ENCODE measurements at regions not wholly inside any gene's neighbourhood (a gene's known extent, or its start where the extent isn't known, plus 50 kb on each side); places are given as distances from the start of the nearest gene placed in this dataset.

GRCh38 chr2:15059870-15060512 lies 427.5 kb downstream of the LRATD1 start:
- Mint-ChIP-seq H3K4me3 (ENCODE audit: unreplicated experiment) (no peak overlapping the region), H3K36me3 (ENCODE audit: low read depth, unreplicated experiment) (no peaks in the 10 kb centered on the region), H3K4me1 (ENCODE audit: unreplicated experiment) (no peaks in the 10 kb centered on the region), H3K27me3 (ENCODE audit: unreplicated experiment) (no peaks in the 10 kb centered on the region), H3K27ac (ENCODE audit: unreplicated experiment) (no peak overlapping the region), H3K9me3 (ENCODE audit: unreplicated experiment) (no peaks in the 10 kb centered on the region)
- DNase-seq (ENCODE audit: low spot score): no peak
- TF ChIP-seq, protein P1, sequence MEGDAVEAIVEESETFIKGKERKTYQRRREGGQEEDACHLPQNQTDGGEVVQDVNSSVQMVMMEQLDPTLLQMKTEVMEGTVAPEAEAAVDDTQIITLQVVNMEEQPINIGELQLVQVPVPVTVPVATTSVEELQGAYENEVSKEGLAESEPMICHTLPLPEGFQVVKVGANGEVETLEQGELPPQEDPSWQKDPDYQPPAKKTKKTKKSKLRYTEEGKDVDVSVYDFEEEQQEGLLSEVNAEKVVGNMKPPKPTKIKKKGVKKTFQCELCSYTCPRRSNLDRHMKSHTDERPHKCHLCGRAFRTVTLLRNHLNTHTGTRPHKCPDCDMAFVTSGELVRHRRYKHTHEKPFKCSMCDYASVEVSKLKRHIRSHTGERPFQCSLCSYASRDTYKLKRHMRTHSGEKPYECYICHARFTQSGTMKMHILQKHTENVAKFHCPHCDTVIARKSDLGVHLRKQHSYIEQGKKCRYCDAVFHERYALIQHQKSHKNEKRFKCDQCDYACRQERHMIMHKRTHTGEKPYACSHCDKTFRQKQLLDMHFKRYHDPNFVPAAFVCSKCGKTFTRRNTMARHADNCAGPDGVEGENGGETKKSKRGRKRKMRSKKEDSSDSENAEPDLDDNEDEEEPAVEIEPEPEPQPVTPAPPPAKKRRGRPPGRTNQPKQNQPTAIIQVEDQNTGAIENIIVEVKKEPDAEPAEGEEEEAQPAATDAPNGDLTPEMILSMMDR (IDR thresholded peaks at IDR 0.05; ENCODE audit: unreplicated experiment): no peak

- TF ChIP-seq, protein P1 (IDR thresholded peaks at IDR 0.05; ENCODE audit: unreplicated experiment): no peak
- Mint-ChIP-seq H3K9me3 (ENCODE audit: unreplicated experiment) (no peaks in the 10 kb centered on the region), H3K4me3 (ENCODE audit: unreplicated experiment) (no peak overlapping the region), H3K27ac (ENCODE audit: unreplicated experiment) (no peak overlapping the region), H3K27me3 (ENCODE audit: unreplicated experiment) (no peaks in the 10 kb centered on the region), H3K36me3 (ENCODE audit: low read depth, unreplicated experiment) (no peaks in the 10 kb centered on the region), H3K4me1 (ENCODE audit: unreplicated experiment) (no peaks in the 10 kb centered on the region)
- DNase-seq (ENCODE audit: low spot score): no peak
Observed at GRCh38 chr2:15061268-15061667, 428.8 kb downstream of the LRATD1 start.

DNA sequence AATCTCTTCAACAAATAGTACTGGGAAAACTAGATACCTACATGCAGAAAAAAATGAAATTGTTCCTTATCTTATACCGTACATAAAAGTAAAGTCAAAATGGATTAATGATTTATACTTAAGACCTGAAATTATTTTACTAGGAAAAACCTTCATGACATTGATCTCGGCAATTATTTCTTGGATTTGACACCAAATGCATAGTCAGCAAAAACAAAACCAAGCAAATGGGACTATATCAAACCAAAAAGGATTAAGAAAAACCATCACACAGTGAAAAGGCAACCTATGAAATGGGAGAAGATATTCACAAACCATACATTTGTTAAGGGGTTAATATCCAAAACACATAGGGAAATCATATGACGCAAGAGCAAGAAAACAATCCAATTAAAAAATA lies 433.6 kb downstream of the LRATD1 start:
- H3K4me1 Mint-ChIP-seq (ENCODE audit: unreplicated experiment): no peaks in the 10 kb centered on the region
- no peaks in the 10 kb centered on the region for H3K27me3 Mint-ChIP-seq (ENCODE audit: unreplicated experiment)
- no peak overlapping the region for H3K4me3 Mint-ChIP-seq (ENCODE audit: unreplicated experiment)
- H3K36me3 Mint-ChIP-seq (ENCODE audit: low read depth, unreplicated experiment): no peaks in the 10 kb centered on the region
- H3K27ac Mint-ChIP-seq (ENCODE audit: unreplicated experiment): no peak overlapping the region
- TF ChIP-seq, protein P1 (IDR thresholded peaks at IDR 0.05; ENCODE audit: unreplicated experiment): no peak
- no peak for DNase-seq (ENCODE audit: low spot score)
- H3K9me3 Mint-ChIP-seq (ENCODE audit: unreplicated experiment): no peaks in the 10 kb centered on the region

DNA sequence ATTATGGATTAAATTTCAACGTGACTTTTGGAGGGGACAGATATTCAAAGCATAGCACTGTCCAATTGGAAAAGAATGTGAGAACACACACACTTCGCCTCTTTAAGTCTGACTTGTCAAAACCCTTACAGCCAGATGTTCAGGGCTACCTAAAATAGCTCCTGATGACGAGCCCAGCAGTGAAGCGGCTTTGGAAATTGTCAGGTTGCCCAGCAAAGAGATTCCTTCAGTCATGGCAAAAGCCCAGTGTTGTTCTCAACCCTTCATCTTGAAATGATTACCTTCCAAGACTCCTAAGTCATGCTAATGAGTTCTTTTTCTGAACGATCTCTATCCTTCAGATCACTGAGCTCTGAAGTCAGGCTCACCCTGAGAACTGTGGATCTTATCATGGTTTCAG lies 436.6 kb downstream of the LRATD1 start:
- Mint-ChIP-seq H3K27ac (ENCODE audit: unreplicated experiment) (no peak overlapping the region), H3K4me1 (ENCODE audit: unreplicated experiment) (no peaks in the 10 kb centered on the region), H3K9me3 (ENCODE audit: unreplicated experiment) (no peaks in the 10 kb centered on the region), H3K27me3 (ENCODE audit: unreplicated experiment) (no peaks in the 10 kb centered on the region), H3K36me3 (ENCODE audit: low read depth, unreplicated experiment) (no peaks in the 10 kb centered on the region), H3K4me3 (ENCODE audit: unreplicated experiment) (no peak overlapping the region)
- DNase-seq (ENCODE audit: low spot score): no peak
- TF ChIP-seq, protein P1 (IDR thresholded peaks at IDR 0.05; ENCODE audit: unreplicated experiment): no peak

- no peaks in the 10 kb centered on the region for H3K9me3 Mint-ChIP-seq (ENCODE audit: unreplicated experiment)
- no peak overlapping the region for H3K27ac Mint-ChIP-seq (ENCODE audit: unreplicated experiment)
- H3K4me1 Mint-ChIP-seq (ENCODE audit: unreplicated experiment): no peaks in the 10 kb centered on the region
- no peaks in the 10 kb centered on the region for H3K36me3 Mint-ChIP-seq (ENCODE audit: low read depth, unreplicated experiment)
- TF ChIP-seq, protein P1 (IDR thresholded peaks at IDR 0.05; ENCODE audit: unreplicated experiment): no peak
- no peaks in the 10 kb centered on the region for H3K27me3 Mint-ChIP-seq (ENCODE audit: unreplicated experiment)
- DNase-seq (ENCODE audit: low spot score): no peak
- H3K4me3 Mint-ChIP-seq (ENCODE audit: unreplicated experiment): no peak overlapping the region
Observed at GRCh38 chr2:15072836-15073235, 440.3 kb downstream of the LRATD1 start.

All from endothelial cell (in vitro differentiated cells).